Nephron progenitor cell (in vitro differentiated cells): ENCODE measurements at regions not wholly inside any gene's neighbourhood (a gene's known extent, or its start where the extent isn't known, plus 50 kb on each side); places are given as distances from the start of the nearest gene placed in this dataset.

Experiments
- DNase-seq: peaks from one replicate; pipeline ENCODE4 v3.0.0; 2021
- H3K27ac Mint-ChIP-seq: 2 replicates; pipeline ENCODE4 v1.8.0; 2021; ENCODE audit warnings: mild to moderate bottlenecking, moderate library complexity, mixed read lengths
- H3K27me3 Mint-ChIP-seq: 2 replicates; pipeline ENCODE4 v1.8.0; 2021; ENCODE audit warnings: mild to moderate bottlenecking, low read depth, mixed read lengths; ENCODE audit not compliant: poor library complexity
- H3K36me3 Mint-ChIP-seq: 2 replicates; pipeline ENCODE4 v1.8.0; 2021; ENCODE audit warnings: low read depth, mixed read lengths
- H3K4me1 Mint-ChIP-seq: 2 replicates; pipeline ENCODE4 v1.8.0; 2021; ENCODE audit warnings: mixed read lengths
- H3K4me3 Mint-ChIP-seq: 2 replicates; pipeline ENCODE4 v1.8.0; 2021; ENCODE audit warnings: mild to moderate bottlenecking, moderate library complexity, mixed read lengths
- H3K9me3 Mint-ChIP-seq: 2 replicates; pipeline ENCODE4 v1.8.0; 2021; ENCODE audit warnings: mild to moderate bottlenecking, moderate library complexity, mixed read lengths
- TF ChIP-seq, protein P1 (sequence below): fragments of 200-600 bp; sonication (generic); IDR thresholded peaks from 2 replicates; pipeline ENCODE4 v1.5.0; 2021; ENCODE audit warnings: antibody characterized with exemption

DNA sequence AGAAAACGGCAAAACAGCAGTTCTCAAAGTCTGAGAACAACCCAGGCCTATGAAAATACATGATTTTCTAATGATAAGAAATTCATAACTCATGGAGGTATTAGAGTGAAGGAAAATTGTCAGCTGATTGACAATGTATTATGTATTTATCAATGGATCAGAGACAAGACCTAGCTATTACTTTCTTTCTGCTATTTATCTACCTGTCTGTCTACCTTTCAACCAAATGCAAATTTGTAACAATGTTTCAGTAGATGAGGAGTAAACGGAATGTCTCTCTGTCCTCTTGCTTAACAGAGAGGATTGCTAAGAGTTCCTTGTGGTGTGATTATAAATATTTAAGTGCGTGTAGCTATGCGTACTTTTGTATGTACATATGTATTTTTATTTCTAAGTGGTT lies 568.7 kb upstream of the RGS18 start:
- Mint-ChIP-seq H3K27me3 (peaks cover 3% of the 10 kb centered on the region), H3K36me3 (no peaks in the 10 kb centered on the region), H3K27ac (no peak overlapping the region), H3K9me3 (no peaks in the 10 kb centered on the region), H3K4me1 (no peaks in the 10 kb centered on the region), H3K4me3 (no peak overlapping the region)
- TF ChIP-seq, protein P1, sequence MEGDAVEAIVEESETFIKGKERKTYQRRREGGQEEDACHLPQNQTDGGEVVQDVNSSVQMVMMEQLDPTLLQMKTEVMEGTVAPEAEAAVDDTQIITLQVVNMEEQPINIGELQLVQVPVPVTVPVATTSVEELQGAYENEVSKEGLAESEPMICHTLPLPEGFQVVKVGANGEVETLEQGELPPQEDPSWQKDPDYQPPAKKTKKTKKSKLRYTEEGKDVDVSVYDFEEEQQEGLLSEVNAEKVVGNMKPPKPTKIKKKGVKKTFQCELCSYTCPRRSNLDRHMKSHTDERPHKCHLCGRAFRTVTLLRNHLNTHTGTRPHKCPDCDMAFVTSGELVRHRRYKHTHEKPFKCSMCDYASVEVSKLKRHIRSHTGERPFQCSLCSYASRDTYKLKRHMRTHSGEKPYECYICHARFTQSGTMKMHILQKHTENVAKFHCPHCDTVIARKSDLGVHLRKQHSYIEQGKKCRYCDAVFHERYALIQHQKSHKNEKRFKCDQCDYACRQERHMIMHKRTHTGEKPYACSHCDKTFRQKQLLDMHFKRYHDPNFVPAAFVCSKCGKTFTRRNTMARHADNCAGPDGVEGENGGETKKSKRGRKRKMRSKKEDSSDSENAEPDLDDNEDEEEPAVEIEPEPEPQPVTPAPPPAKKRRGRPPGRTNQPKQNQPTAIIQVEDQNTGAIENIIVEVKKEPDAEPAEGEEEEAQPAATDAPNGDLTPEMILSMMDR, result no peak
- no peak for DNase-seq

DNA sequence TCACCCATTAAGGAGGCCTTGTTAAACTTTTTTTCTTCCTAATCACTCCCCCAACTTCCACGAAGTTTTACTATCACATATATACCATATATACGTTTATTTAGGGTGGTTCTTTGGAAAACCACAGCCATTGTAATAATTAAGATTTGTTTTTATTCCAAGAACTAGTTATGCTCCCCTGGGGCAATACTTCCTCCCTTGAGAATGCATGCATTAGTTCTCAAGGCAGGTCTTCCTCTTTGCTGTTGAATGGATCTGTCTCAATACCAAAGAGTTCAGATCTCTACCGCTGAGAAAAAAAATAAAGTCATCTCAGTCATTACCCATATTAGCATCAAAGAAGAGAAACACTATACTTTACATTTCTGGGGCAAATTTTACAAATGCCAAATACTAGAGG lies 567.7 kb upstream of the RGS18 start:
- Mint-ChIP-seq H3K36me3 (no peaks in the 10 kb centered on the region), H3K9me3 (no peaks in the 10 kb centered on the region), H3K4me1 (no peaks in the 10 kb centered on the region), H3K4me3 (no peak overlapping the region), H3K27ac (no peak overlapping the region), H3K27me3 (peaks cover 3% of the 10 kb centered on the region)
- no peak for DNase-seq
- TF ChIP-seq, protein P1, result no peak

DNA sequence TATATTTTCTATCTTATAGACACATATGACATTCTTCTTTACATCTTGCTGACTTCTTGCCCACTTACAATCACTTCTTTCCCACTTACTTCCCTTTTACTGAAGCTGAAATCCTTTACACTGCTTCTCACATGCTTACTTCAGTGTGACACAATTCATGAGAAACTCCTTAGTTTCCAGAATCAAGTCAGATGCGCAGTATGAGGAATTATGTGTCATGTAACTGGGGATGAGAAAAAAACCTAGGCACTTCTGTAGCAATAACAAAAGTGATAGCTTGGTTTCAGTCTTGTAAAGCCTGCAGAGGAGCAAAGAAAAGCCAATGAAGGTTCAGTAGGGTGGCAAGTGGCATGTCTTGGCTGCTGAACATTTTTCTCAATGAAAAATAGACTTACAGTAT lies 566.2 kb upstream of the RGS18 start:
- peaks cover 3% of the 10 kb centered on the region for H3K27me3 Mint-ChIP-seq
- no peak overlapping the region for H3K4me3 Mint-ChIP-seq
- H3K36me3 Mint-ChIP-seq, result no peaks in the 10 kb centered on the region
- no peak for DNase-seq
- H3K4me1 Mint-ChIP-seq, result no peaks in the 10 kb centered on the region
- no peak overlapping the region for H3K27ac Mint-ChIP-seq
- TF ChIP-seq, protein P1, result no peak
- no peaks in the 10 kb centered on the region for H3K9me3 Mint-ChIP-seq

DNA sequence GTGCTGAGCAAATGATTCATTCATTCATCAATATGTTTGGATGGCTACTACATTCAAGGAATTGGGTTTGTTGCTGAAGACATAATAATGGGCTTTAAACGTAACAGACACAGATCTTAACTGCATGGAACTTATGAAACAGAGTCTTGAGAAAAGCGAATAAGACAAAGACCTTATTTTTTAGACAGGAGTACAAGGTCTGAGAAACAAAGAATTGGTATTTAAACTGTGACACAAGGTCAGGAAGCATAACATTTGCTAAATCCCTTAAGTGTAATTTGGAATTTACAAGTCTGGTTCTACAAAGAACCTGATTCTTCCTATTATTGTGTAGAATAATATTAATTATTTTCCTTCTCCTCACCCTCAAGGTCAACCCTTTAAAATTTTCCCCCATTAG lies 565.4 kb upstream of the RGS18 start:
- Mint-ChIP-seq H3K4me1 (no peaks in the 10 kb centered on the region), H3K27me3 (peaks cover 3% of the 10 kb centered on the region), H3K36me3 (no peaks in the 10 kb centered on the region), H3K9me3 (no peaks in the 10 kb centered on the region), H3K4me3 (no peak overlapping the region), H3K27ac (no peak overlapping the region)
- TF ChIP-seq, protein P1, result no peak
- no peak for DNase-seq

DNA sequence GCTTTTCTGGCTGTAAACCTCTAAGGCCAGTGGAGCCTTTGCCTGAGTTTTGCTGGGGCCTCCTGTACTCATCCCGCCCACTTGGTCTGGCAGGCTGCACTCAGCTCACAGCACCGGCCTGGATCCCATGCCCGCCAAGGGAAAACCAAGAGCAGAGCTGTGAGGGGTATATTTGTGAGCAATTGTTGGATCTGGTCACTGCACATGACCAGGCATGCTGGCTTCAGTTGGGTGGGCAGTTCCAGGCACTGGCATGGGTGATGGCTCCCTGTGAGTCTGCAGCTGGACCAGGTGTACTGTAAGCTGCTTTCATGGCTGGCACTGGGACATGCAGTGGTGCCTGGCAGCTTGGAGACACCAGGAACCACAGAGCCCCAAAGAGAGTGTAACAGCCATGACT lies 563.1 kb upstream of the RGS18 start:
- H3K4me3 Mint-ChIP-seq, result no peak overlapping the region
- DNase-seq, result no peak
- TF ChIP-seq, protein P1, result no peak
- H3K4me1 Mint-ChIP-seq, result no peaks in the 10 kb centered on the region
- H3K36me3 Mint-ChIP-seq, result no peaks in the 10 kb centered on the region
- no peaks in the 10 kb centered on the region for H3K9me3 Mint-ChIP-seq
- peaks cover 3% of the 10 kb centered on the region for H3K27me3 Mint-ChIP-seq
- no peak overlapping the region for H3K27ac Mint-ChIP-seq

DNA sequence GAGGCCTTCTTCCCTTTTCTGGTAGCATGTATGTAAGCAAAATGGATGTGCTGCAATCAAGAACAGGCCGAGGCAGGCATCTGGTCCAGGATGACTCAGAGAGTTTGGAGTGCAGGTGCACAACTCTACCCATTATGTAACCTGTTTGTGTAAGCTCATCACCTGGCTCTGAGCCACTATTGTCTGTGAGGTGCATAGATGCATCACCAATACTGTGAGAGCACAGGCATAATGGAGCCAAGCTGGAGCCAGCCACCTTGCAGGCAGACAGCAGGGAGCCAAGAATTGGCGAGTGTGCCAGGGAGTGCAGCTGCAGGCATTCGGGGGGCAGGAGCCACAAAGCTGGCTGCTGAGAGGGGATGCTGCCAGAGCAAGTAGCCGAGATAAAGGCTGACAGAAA lies 549.9 kb upstream of the RGS18 start:
- Mint-ChIP-seq H3K9me3 (no peaks in the 10 kb centered on the region), H3K4me3 (no peak overlapping the region), H3K36me3 (no peaks in the 10 kb centered on the region), H3K27ac (no peak overlapping the region), H3K27me3 (no peaks in the 10 kb centered on the region), H3K4me1 (no peaks in the 10 kb centered on the region)
- no peak for DNase-seq
- TF ChIP-seq, protein P1, result no peak
